ENCODE measurements at regions not wholly inside any gene's neighbourhood (a gene's known extent, or its start where the extent isn't known, plus 50 kb on each side); places are given as distances from the start of the nearest gene placed in this dataset.

GRCh38 chr6:21906826-21907225 lies 313.3 kb downstream of the SOX4 start:
- no peak for TF ChIP-seq ZFP30 (CRISPR knock-in tag; IDR thresholded peaks at IDR 0.05)
- TF ChIP-seq TSHZ2 (CRISPR knock-in tag; IDR thresholded peaks at IDR 0.05): no peak
- no peak for TF ChIP-seq ZNF565 (CRISPR knock-in tag; conservative IDR thresholded peaks at IDR 0.05; ENCODE audit: low read depth)
- TF ChIP-seq, protein P1, sequence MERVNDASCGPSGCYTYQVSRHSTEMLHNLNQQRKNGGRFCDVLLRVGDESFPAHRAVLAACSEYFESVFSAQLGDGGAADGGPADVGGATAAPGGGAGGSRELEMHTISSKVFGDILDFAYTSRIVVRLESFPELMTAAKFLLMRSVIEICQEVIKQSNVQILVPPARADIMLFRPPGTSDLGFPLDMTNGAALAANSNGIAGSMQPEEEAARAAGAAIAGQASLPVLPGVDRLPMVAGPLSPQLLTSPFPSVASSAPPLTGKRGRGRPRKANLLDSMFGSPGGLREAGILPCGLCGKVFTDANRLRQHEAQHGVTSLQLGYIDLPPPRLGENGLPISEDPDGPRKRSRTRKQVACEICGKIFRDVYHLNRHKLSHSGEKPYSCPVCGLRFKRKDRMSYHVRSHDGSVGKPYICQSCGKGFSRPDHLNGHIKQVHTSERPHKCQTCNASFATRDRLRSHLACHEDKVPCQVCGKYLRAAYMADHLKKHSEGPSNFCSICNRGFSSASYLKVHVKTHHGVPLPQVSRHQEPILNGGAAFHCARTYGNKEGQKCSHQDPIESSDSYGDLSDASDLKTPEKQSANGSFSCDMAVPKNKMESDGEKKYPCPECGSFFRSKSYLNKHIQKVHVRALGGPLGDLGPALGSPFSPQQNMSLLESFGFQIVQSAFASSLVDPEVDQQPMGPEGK (CRISPR knock-in tag; IDR thresholded peaks at IDR 0.05; ENCODE audit: borderline replicate concordance): no peak
- TF ChIP-seq CSDC2 (CRISPR knock-in tag; IDR thresholded peaks at IDR 0.05): no peak
- TF ChIP-seq, protein P2, sequence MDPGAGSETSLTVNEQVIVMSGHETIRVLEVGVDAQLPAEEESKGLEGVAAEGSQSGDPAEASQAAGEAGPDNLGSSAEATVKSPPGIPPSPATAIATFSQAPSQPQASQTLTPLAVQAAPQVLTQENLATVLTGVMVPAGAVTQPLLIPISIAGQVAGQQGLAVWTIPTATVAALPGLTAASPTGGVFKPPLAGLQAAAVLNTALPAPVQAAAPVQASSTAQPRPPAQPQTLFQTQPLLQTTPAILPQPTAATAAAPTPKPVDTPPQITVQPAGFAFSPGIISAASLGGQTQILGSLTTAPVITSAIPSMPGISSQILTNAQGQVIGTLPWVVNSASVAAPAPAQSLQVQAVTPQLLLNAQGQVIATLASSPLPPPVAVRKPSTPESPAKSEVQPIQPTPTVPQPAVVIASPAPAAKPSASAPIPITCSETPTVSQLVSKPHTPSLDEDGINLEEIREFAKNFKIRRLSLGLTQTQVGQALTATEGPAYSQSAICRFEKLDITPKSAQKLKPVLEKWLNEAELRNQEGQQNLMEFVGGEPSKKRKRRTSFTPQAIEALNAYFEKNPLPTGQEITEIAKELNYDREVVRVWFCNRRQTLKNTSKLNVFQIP (CRISPR knock-in tag; IDR thresholded peaks at IDR 0.05; ENCODE audit: borderline replicate concordance, low read depth): no peak
- TF ChIP-seq CREB5 (CRISPR knock-in tag; IDR thresholded peaks at IDR 0.05; ENCODE audit: low read depth): no peak
- TF ChIP-seq ARNTL (CRISPR knock-in tag; IDR thresholded peaks at IDR 0.05; ENCODE audit: borderline replicate concordance, low read depth): no peak
- no peak for TF ChIP-seq TCF4 (CRISPR knock-in tag; IDR thresholded peaks at IDR 0.05; ENCODE audit: borderline replicate concordance)
- no peak for TF ChIP-seq ZNF70 (CRISPR knock-in tag; IDR thresholded peaks at IDR 0.05)
- no peak for TF ChIP-seq ISL1 (CRISPR knock-in tag; IDR thresholded peaks at IDR 0.05)
- TF ChIP-seq ZFP3 (CRISPR knock-in tag; IDR thresholded peaks at IDR 0.05): no peak
- no peak for TF ChIP-seq GLIS3 (CRISPR knock-in tag; IDR thresholded peaks at IDR 0.05)
